Activated naive CD4-positive, alpha-beta T cell treated with anti-CD3 and anti-CD28 coated beads, Interleukin-2, amount 50 U/mL, for 16 hours (primary cell): ENCODE measurements at regions not wholly inside any gene's neighbourhood (a gene's known extent, or its start where the extent isn't known, plus 50 kb on each side); places are given as distances from the start of the nearest gene placed in this dataset.
"Not testable (repeated sequence)": the region's sequence is repeated elsewhere in the genome, so short reads cannot be mapped to it uniquely, and the experiment has no call there.

Source experiments
- DNase-seq: peaks from one replicate; pipeline ENCODE4 v3.0.0-alpha.2; 2020

DNA sequence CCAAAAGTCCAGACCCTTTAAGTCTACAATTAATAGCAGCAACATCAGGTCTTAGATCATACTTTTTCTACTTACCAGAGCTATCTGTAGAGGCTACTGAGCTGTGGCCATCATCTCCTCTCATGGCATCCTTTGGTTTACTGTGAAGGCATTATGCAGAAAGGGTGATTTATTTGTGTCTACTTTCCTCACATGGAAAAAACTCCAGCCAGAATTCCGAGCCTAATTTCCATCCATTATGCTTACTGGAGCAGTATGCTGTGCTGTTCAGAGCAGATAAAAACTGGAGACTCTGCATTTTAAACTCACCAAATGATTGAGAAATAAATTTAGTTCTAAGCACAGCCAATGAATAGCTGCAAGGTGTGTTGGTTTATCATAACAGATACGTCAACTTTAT, 581.8 kb downstream of the ETS1 start:
- no peak for DNase-seq

GRCh38 chr11:127998421-127998820, 588.9 kb downstream of the ETS1 start:
- no peak for DNase-seq

DNA sequence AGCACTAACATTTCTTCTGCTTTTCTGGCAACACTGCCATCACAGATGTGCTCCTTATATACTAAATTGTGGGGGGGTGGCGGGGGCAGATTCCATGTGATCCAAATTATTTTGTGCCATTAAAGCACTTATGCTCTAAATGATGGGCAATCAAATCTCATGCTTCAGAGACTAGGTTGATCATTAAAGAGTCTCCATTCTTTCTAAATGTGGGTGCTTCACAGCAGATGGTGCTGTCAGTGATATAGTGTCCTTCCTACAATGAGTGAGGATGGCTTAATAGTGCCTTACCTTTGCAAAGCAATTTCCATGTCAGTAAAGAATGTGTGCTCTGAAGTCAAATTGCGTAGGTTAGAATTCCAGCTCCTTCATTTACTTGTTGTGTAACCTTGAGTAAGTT, 589.8 kb downstream of the ETS1 start:
- no peak for DNase-seq

- DNase-seq: no peak
Measured at GRCh38 chr11:127996825-127997224, 590.5 kb downstream of the ETS1 start.

DNA sequence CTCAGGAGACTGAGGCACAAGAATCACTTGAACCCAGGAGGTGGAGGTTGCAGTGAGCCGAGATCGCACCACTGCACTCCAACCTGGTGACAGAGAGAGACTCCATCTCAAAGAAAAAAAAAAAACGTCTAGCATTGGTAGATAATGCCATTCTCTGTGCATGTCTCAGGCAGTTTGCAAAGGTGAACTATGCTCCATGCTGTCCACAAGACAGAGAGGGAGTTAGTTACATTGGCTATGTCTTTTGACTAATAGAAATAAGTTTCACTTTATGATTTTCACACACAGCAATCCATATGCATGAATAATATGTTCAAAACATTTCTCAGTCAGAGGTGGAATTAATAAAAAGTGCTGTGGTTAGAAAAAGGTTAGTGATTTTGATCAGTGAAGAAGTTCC, 591.4 kb downstream of the ETS1 start:
- DNase-seq: no peak

GRCh38 chr11:127994736-127995135, 592.6 kb downstream of the ETS1 start:
- DNase-seq: no peak

DNA sequence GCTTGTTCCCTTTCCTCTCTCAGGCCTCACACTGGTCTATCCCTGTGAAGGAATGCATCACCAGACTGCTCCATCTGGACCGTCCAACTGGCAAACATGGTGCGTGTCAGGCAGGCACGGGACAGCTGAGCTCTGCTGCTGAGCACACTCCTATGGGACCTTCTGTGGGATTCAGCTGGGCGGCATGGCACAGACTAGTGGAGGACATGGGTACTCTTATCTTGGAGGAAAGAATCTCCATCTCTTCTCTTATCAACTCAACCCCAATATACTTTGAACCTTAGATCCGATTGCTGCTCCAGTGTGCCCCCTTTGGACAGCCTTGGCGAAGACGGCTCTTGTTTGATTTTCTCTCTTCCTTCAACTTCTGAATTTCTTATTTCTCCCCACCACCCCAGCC, 593.6 kb downstream of the ETS1 start:
- DNase-seq: no peak

DNA sequence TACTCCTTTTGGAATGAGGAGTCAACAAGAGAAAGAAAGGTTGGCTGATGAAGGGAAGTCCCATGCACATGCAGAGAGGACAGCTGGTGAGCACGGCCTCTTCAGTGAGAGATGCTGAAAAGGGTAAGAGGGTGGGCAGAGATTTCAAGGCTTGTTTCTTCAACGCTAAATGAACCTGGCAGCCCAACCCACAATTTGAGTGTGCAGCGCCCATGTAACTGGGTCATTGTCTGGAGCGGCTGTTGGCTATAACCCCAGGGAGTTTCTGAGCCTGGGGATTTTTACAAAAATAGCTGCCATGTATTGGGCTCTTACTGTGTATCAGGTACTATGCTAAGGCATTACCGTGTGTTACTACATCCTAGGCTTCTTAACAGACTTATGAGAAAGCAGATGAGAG, 594.1 kb downstream of the ETS1 start:
- no peak for DNase-seq

GRCh38 chr11:127986073-127986472, 601.3 kb downstream of the ETS1 start:
- DNase-seq: no peak

DNA sequence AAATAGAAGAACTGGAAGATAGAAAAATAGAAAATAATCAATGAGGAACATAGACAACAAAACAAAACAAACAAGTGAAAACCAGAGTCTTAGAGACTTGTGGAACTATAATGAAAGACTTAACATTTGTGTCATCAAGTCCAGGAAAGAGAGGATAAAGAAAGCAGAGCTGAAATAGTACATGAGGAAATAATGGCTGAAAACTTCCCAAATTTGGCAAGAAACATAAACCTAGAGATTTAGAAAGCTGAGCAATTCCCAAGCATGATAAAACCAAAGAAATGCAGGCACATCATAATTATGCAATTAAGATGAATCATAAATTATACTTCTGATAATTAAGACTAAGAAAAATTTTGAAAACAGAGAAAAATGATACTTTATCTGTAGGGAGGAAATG, 614.5 kb downstream of the ETS1 start:
- DNase-seq: no peak

DNA sequence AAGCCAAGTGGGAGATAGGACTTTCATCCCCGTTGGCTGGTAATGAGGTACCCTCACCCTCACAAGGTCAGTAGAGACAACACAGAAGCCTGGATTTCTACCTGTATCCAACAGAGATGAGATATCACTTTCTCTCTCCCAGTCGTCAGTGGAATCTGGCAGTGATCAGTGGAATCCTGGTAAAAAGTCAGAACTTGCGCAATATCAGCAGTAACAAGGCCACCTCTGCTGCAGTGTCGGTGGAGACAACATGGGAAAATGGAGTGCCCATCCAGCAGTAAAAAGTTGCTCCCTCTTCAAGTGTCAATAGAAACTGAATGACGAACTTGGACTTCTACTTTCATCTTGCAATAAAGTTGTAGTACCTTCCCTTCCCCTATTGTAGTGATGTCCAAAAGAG, 615.9 kb downstream of the ETS1 start:
- no peak for DNase-seq

DNA sequence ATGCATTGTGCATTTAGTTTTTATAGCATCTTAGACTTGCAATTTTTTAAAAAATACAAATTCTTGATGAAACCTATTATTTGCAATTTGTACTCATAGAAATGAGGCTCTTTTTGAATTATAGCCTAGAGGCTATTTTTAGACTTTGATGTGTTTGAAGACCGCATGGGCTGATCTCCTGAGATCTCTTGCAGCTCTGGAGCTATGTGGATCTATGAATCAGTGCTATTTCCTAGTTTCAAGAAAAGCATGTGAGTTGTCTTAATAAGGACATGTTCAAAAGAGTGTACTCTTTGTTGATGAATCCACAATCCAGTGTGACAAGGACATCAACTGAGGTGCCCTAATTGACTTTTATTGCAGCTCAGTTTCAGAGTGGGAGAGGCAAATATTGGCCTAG, 620.5 kb downstream of the ETS1 start:
- DNase-seq: no peak

GRCh38 chr11:127965939-127966668, 621.3 kb downstream of the ETS1 start:
- no peak for DNase-seq

DNA sequence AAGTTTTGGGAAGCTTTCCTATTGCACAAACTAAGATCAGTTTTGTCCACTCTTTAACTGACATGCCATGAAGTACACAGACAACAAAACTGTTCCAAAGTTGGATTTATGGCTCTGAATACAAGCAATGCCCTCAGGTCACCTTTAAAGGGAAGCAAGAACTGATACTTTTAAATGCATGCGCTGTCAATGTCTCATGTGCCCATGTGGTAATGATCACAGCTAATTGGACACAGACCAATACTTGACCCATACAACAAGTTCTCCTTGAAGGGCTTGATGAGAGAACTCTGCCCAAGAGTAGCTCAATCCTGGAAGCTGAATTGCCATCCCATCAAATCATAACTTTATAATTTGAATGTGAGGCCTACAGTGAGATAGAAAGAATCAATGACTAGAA, 624.9 kb downstream of the ETS1 start:
- no peak for DNase-seq

- no peak for DNase-seq
Measured at GRCh38 chr11:127950162-127950561, 637.2 kb downstream of the ETS1 start.

DNA sequence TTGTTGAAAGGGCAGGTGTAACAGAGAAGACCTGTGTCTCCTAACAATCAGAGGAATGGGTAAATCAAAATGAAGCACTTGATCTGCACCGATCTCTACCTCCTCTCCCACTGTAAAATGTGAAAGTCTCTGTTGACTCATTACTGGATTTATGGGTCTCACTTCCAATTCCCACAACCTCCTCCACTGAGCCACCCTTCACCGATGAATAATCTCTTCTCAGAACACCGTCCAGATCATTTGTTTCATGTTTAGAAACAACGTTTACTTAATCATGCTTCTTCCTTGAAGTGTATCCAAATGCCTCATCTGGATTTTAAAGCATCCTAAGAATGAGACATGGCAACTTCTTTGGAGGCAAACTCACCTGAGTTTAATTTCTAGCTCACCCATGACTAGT, 643.6 kb downstream of the ETS1 start:
- DNase-seq: no peak

DNA sequence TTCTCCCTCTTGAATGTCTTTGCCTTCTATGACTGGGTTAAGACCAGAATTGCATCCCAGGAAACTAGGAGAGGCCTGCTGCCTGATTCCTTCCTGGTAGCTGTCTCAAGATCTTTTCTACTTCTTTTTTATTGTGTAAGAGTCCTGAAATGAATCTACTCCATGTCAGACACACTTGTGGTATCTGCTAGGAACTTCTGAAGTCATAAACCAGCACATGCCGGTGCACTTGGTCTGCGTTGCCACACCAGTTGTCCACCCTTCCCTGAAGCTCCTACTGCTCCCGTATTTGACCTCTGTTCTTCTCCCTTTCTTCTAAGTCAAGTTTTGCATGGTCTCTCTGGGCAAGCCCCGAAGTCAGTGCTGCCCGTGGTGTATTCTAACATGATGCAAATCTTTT, 644.2 kb downstream of the ETS1 start:
- DNase-seq: no peak

DNA sequence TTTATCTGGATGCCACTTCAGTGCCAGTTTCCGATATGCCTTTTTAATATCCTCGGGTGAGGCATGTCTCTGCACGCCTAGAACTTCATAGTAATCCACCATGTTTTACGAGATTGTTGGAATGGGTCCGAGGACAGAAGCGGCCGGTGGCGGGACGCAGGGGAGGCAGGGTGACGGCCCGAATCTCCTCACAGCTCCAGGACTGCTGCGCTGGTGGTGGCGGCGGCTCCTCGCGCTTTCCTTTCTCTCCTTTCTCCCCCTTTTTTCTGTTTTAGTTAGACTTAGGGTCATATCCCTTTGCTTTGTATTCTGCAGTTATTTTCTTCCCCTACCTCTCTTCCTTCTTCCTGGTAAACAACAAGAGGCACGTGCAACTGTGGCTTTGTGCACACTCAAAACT, 645.8 kb downstream of the ETS1 start:
- not testable (repeated sequence) for DNase-seq

GRCh38 chr11:127939000-127939399, 648.4 kb downstream of the ETS1 start:
- DNase-seq: no peak

DNA sequence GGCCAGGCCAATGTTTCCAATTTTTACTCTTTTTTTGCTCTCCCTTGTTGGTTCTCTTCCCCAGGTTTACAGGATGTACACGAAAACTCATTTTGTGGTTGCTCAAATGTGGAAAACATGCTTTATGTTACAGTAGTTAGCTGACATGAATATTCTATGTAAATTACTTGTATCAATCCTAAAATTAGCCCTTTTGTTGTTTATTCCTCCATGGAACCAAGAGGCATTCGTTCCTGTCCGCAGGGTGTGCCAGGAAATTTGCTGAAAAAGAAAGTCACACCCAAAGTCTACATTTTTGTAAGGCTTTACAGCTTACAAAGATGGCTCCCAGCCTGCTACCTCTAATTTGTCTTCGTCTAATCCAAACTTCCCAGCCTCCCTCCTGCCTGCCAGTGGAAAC, 652.3 kb downstream of the ETS1 start:
- DNase-seq: no peak

- DNase-seq: not testable (repeated sequence)
Measured at GRCh38 chr11:127933961-127934360, 653.4 kb downstream of the ETS1 start.

DNA sequence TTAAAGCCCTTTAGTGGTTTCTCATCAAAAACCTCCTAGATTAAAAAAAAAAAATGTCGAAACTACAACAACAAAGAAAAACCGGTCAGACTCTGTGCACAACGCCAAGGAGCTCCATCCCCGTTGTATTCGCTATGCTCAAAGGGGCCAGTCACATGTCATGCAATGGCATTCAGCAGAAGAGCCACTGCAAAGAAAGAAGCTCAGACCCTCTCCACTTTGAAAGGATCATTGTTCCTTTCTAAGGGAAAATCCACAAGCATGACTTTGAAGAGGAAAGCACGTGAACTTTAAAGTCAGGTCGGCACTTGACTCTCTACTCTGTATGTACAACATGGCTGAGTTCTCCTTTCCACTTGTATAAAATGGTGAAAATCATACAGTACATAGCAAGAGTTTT, 655.6 kb downstream of the ETS1 start:
- DNase-seq: no peak

DNA sequence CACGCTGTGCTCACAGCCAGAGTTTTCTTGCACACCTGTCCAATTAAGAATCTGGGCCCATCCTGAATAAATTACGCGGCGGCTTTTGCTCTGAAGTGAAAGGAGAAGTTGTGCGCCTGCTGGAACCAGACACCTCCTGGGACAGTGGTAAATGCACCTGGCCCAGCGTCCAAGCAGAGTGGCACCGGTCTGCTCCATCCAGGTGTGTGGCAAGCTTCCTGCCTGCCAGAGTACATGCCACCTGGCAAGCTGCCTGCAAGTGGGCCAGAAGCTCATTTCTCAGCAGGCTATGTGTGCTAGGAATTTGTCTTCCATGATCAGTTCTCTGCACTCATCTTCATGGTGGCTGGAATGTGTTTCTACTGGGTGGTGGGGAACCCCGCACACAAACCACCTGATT, 660.6 kb downstream of the ETS1 start:
- DNase-seq: no peak

DNA sequence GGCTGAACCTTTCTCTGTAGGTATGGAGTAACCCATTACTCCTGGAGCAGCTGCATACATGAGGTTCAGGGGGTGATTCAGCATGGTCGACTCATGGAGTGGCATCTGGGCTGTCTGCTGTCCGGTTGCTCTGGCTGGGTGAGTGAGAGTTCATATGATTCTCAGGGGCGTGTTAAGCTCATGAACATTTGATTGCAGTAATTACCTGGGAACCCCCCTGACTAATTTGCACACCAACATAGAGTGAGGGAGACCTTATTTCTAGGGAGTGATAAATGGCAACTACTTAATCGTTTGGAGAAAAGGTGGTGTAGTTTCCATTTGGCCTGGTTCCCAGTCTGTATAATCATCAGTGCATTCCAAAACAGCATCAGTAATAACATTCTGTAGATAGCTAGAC, 661.9 kb downstream of the ETS1 start:
- no peak for DNase-seq

- DNase-seq: no peak
Measured at GRCh38 chr11:127919206-127920000, 668.0 kb downstream of the ETS1 start.
